Esophagus (tissue), 2 donors: ENCODE measurements at regions not wholly inside any gene's neighbourhood (a gene's known extent, or its start where the extent isn't known, plus 50 kb on each side); places are given as distances from the start of the nearest gene placed in this dataset.

Source experiments
- H3K27ac ChIP-seq, 2 donors: one replicate each; pipeline ENCODE4 v1.5.1; 2013; ENCODE audit warnings: low read depth in 2 of 2, mild to moderate bottlenecking in 2 of 2, inconsistent platforms in 1 of 2, low read length in 1 of 2, moderate library complexity in 1 of 2
- H3K27me3 ChIP-seq, 2 donors: one replicate each; pipeline ENCODE4 v1.6.1; 2013; ENCODE audit warnings: low read length in 2 of 2, control low read depth in 1 of 2, mild to moderate bottlenecking in 1 of 2; ENCODE audit not compliant: insufficient read depth in 2 of 2, control insufficient read depth in 1 of 2
- H3K36me3 ChIP-seq, 2 donors: one replicate each; pipeline ENCODE4 v1.6.1; 2013; ENCODE audit warnings: low read length in 1 of 2; ENCODE audit not compliant: control insufficient read depth in 2 of 2, insufficient read depth in 2 of 2
- H3K4me1 ChIP-seq, 2 donors: one replicate each; pipeline ENCODE4 v1.6.1; 2013; ENCODE audit warnings: low read length in 1 of 2; ENCODE audit not compliant: control insufficient read depth in 2 of 2, insufficient read depth in 2 of 2
- H3K4me3 ChIP-seq, 2 donors: one replicate each; pipeline ENCODE4 v1.5.1; 2013; ENCODE audit warnings: low read length in 2 of 2, mild to moderate bottlenecking in 2 of 2, low read depth in 1 of 2, moderate library complexity in 1 of 2
- H3K9me3 ChIP-seq, 2 donors: one replicate each; pipeline ENCODE4 v1.6.1; 2013; ENCODE audit warnings: mild to moderate bottlenecking in 2 of 2, low read depth in 1 of 2, low read length in 1 of 2, moderate library complexity in 1 of 2; ENCODE audit not compliant: control insufficient read depth in 2 of 2, insufficient read depth in 1 of 2
- WGBS, 2 donors: extraction: QIAGEN DNeasy Blood & Tissue Kit; methylation state at CpG; one replicate each; pipeline ENCODE4 v1.1.7; 2013; 5-methylcytosine and 5-hydroxymethylcytosine counted together
- donor health status: healthy with polysubstance abuse.
- donor health status: Bipolar disorder and iron deficiency.

GRCh38 chr6:81575442-81575841, 177.0 kb downstream of the TENT5A start:
- H3K27me3 ChIP-seq: no peaks in the 10 kb centered on the region
- H3K4me1 ChIP-seq: no peaks in the 10 kb centered on the region
- H3K9me3 ChIP-seq: no peaks in the 10 kb centered on the region
- no peaks in the 10 kb centered on the region for H3K36me3 ChIP-seq
- H3K4me3 ChIP-seq: no peak overlapping the region
- no peak overlapping the region for H3K27ac ChIP-seq

GRCh38 chr6:81572020-81572419, 180.5 kb downstream of the TENT5A start:
- no peaks in the 10 kb centered on the region for H3K27me3 ChIP-seq
- no peak overlapping the region for H3K27ac ChIP-seq
- WGBS, 2 donors: 50 to 66% methylated on average over 2 of the region's 2 CpGs
- no peak overlapping the region for H3K4me3 ChIP-seq
- H3K36me3 ChIP-seq: no peaks in the 10 kb centered on the region
- H3K4me1 ChIP-seq: no peaks in the 10 kb centered on the region
- no peaks in the 10 kb centered on the region for H3K9me3 ChIP-seq

GRCh38 chr6:81570681-81571080, 181.8 kb downstream of the TENT5A start:
- 83 to 84% methylated on average over 1 of the region's 1 CpG for WGBS, 2 donors
- Histone ChIP-seq H3K4me1 (no peaks in the 10 kb centered on the region), H3K27ac (no peak overlapping the region), H3K27me3 (no peaks in the 10 kb centered on the region), H3K36me3 (no peaks in the 10 kb centered on the region), H3K4me3 (no peak overlapping the region), H3K9me3 (no peaks in the 10 kb centered on the region)

GRCh38 chr6:81568973-81569372, 183.5 kb downstream of the TENT5A start:
- 68 to 75% methylated on average over 2 of the region's 2 CpGs for WGBS, 2 donors
- no peaks in the 10 kb centered on the region for H3K36me3 ChIP-seq
- H3K27me3 ChIP-seq: no peaks in the 10 kb centered on the region
- no peak overlapping the region for H3K27ac ChIP-seq
- no peaks in the 10 kb centered on the region for H3K4me1 ChIP-seq
- no peaks in the 10 kb centered on the region for H3K9me3 ChIP-seq
- H3K4me3 ChIP-seq: no peak overlapping the region

- H3K27me3 ChIP-seq: no peaks in the 10 kb centered on the region
- H3K4me1 ChIP-seq: no peaks in the 10 kb centered on the region
- H3K4me3 ChIP-seq: no peak overlapping the region
- no peaks in the 10 kb centered on the region for H3K9me3 ChIP-seq
- 77 to 78% methylated on average over 2 of the region's 2 CpGs for WGBS, 2 donors
- no peak overlapping the region for H3K27ac ChIP-seq
- no peaks in the 10 kb centered on the region for H3K36me3 ChIP-seq
Measured at GRCh38 chr6:81565071-81565470, 187.4 kb downstream of the TENT5A start.

GRCh38 chr6:81564470-81565068, 187.9 kb downstream of the TENT5A start:
- Histone ChIP-seq H3K36me3 (no peaks in the 10 kb centered on the region), H3K9me3 (no peaks in the 10 kb centered on the region), H3K4me3 (no peak overlapping the region), H3K27me3 (no peaks in the 10 kb centered on the region), H3K4me1 (no peaks in the 10 kb centered on the region), H3K27ac (no peak overlapping the region)
- 76 to 79% methylated on average over 2 of the region's 2 CpGs for WGBS, 2 donors

GRCh38 chr6:81562169-81562568, 190.3 kb downstream of the TENT5A start:
- 18 to 21% methylated on average over 2 of the region's 2 CpGs for WGBS, 2 donors
- no peak overlapping the region for H3K27ac ChIP-seq
- no peaks in the 10 kb centered on the region for H3K4me1 ChIP-seq
- no peaks in the 10 kb centered on the region for H3K36me3 ChIP-seq
- no peaks in the 10 kb centered on the region for H3K27me3 ChIP-seq
- no peaks in the 10 kb centered on the region for H3K9me3 ChIP-seq
- H3K4me3 ChIP-seq: no peak overlapping the region

GRCh38 chr6:81561731-81562130, 190.8 kb downstream of the TENT5A start:
- Histone ChIP-seq H3K36me3 (no peaks in the 10 kb centered on the region), H3K9me3 (no peaks in the 10 kb centered on the region), H3K4me1 (no peaks in the 10 kb centered on the region), H3K27me3 (no peaks in the 10 kb centered on the region), H3K4me3 (no peak overlapping the region), H3K27ac (no peak overlapping the region)
- 66 to 71% methylated on average over 2 of the region's 2 CpGs for WGBS, 2 donors

GRCh38 chr6:81561071-81561564, 191.4 kb downstream of the TENT5A start:
- Histone ChIP-seq H3K27ac (no peak overlapping the region), H3K9me3 (no peaks in the 10 kb centered on the region), H3K36me3 (no peaks in the 10 kb centered on the region), H3K4me3 (no peak overlapping the region), H3K4me1 (no peaks in the 10 kb centered on the region), H3K27me3 (no peaks in the 10 kb centered on the region)
- WGBS, 2 donors: 62 to 64% methylated on average over 2 of the region's 2 CpGs

GRCh38 chr6:81557811-81558210, 194.7 kb downstream of the TENT5A start:
- H3K27ac ChIP-seq: no peak overlapping the region
- WGBS, 2 donors: 64 to 75% methylated on average over 1 of the region's 1 CpG
- no peaks in the 10 kb centered on the region for H3K9me3 ChIP-seq
- H3K4me1 ChIP-seq: no peaks in the 10 kb centered on the region
- no peak overlapping the region for H3K4me3 ChIP-seq
- no peaks in the 10 kb centered on the region for H3K27me3 ChIP-seq
- no peaks in the 10 kb centered on the region for H3K36me3 ChIP-seq
